ENCODE measurements at regions not wholly inside any gene's neighbourhood (a gene's known extent, or its start where the extent isn't known, plus 50 kb on each side); places are given as distances from the start of the nearest gene placed in this dataset.

- Mint-ChIP-seq H3K4me3 (no peak overlapping the region), H3K27me3 (ENCODE audit: low read depth) (peaks cover 2% of the 10 kb centered on the region; the same call in 1 of the 2 replicates), H3K36me3 (ENCODE audit: insufficient read depth in 1 of 3, low read depth in 3 of 3) (peaks cover 0 to 3% (median 0%) of the 10 kb centered on the region in 3 experiments; a peak in 1 of 7 replicates), H3K27ac (peak overlapping the region in 1 of 3 experiments; percentile 74; a peak in 1 of 7 replicates), H3K9me3 (no peaks in the 10 kb centered on the region; a peak in 1 of 5 replicates), H3K4me1 (peaks cover 0 to 5% of the 10 kb centered on the region in 2 experiments; a peak in 1 of 4 replicates)
- H3K27me3 ChIP-seq (ENCODE audit: insufficient read depth, low read length), result no peaks in the 10 kb centered on the region
- no peak overlapping the region for H3T11ph ChIP-seq (ENCODE audit: low read length)
- no peak overlapping the region for H2BK5ac ChIP-seq (ENCODE audit: insufficient read length, low read length)
- H2BK15ac ChIP-seq (ENCODE audit: low read depth, low read length), result no peak overlapping the region
- no peak overlapping the region for H2BK20ac ChIP-seq (ENCODE audit: low read depth, low read length, poor library complexity, severe bottlenecking)
- H2BK12ac ChIP-seq (ENCODE audit: insufficient read length, low read depth, low read length), result no peak overlapping the region
- H4K5ac ChIP-seq (ENCODE audit: insufficient read length, low read depth, low read length), result no peak overlapping the region
- TF ChIP-seq, protein P1, sequence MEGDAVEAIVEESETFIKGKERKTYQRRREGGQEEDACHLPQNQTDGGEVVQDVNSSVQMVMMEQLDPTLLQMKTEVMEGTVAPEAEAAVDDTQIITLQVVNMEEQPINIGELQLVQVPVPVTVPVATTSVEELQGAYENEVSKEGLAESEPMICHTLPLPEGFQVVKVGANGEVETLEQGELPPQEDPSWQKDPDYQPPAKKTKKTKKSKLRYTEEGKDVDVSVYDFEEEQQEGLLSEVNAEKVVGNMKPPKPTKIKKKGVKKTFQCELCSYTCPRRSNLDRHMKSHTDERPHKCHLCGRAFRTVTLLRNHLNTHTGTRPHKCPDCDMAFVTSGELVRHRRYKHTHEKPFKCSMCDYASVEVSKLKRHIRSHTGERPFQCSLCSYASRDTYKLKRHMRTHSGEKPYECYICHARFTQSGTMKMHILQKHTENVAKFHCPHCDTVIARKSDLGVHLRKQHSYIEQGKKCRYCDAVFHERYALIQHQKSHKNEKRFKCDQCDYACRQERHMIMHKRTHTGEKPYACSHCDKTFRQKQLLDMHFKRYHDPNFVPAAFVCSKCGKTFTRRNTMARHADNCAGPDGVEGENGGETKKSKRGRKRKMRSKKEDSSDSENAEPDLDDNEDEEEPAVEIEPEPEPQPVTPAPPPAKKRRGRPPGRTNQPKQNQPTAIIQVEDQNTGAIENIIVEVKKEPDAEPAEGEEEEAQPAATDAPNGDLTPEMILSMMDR (conservative IDR thresholded peaks at IDR 0.05), result no peak
- H2BK120ac ChIP-seq (ENCODE audit: low read depth, low read length, poor library complexity, severe bottlenecking), result no peak overlapping the region
- H3K9me3 ChIP-seq (ENCODE audit: control insufficient read depth, low read depth, low read length), result no peaks in the 10 kb centered on the region
- H3K9ac ChIP-seq (ENCODE audit: extremely low read depth, insufficient read length, low read length), result no peak overlapping the region
- H3K79me1 ChIP-seq (ENCODE audit: insufficient read depth, low read depth, low read length, poor library complexity, severe bottlenecking), result no peaks in the 10 kb centered on the region
- H3K4me1 ChIP-seq (ENCODE audit: insufficient read depth, low read length), result no peaks in the 10 kb centered on the region; the same call in 1 of the 2 replicates
- no peak overlapping the region for H3K4ac ChIP-seq (ENCODE audit: low read depth, low read length)
- no peak overlapping the region for H3K23ac ChIP-seq (ENCODE audit: insufficient read length, low read depth, low read length)
- H2AK5ac ChIP-seq (ENCODE audit: insufficient read length, low read length), result no peak overlapping the region
- H3K23me2 ChIP-seq (ENCODE audit: insufficient read length, low read depth, low read length, poor library complexity, severe bottlenecking), result no peaks in the 10 kb centered on the region
- H3K56ac ChIP-seq (ENCODE audit: insufficient read length, low read depth, low read length), result no peak overlapping the region
- no peak overlapping the region for H3K14ac ChIP-seq (ENCODE audit: insufficient read depth, low read length)
- H3K18ac ChIP-seq (ENCODE audit: insufficient read length, low read depth, low read length), result no peak overlapping the region
- no peak overlapping the region for H4K91ac ChIP-seq (ENCODE audit: insufficient read length, low read depth, low read length)
- no peak overlapping the region for H3K4me2 ChIP-seq (ENCODE audit: insufficient read depth, insufficient read length, low read length)
- no peak overlapping the region for H2AFZ ChIP-seq (ENCODE audit: low read length)
- peak; percentile 21 for DNase-seq
- no peaks in the 10 kb centered on the region for H4K20me1 ChIP-seq (ENCODE audit: control insufficient read depth, insufficient read depth, insufficient read length)
- WGBS (ENCODE audit: extremely low coverage, insufficient read length, low lambda C conversion rate), result no CpG with 5 or more reads among the region's 20 CpGs
- H3K79me2 ChIP-seq (ENCODE audit: insufficient read depth, low read length), result no peaks in the 10 kb centered on the region
- no peak overlapping the region for H4K8ac ChIP-seq (replicated peaks; ENCODE audit: insufficient read length, low read depth, low read length)
- no peak overlapping the region for H3K27ac ChIP-seq (ENCODE audit: insufficient read length, low read depth, low read length)
Measured at GRCh38 chr2:57397550-57398360, 648.9 kb upstream of the VRK2 start.

All from H9 (cell line).